Muscle of leg (tissue), 3 donors: ENCODE measurements at regions not wholly inside any gene's neighbourhood (a gene's known extent, or its start where the extent isn't known, plus 50 kb on each side); places are given as distances from the start of the nearest gene placed in this dataset.

Experiments
- DNase-seq: peaks from one replicate; pipeline ENCODE4 v3.0.0; 2013
- H3K27ac ChIP-seq: one replicate; pipeline ENCODE4 v1.5.1; 2013; ENCODE audit warnings: mild to moderate bottlenecking, low read length, control low read depth
- H3K27me3 ChIP-seq: one replicate; pipeline ENCODE4 v1.6.1; 2013; ENCODE audit warnings: low read length; ENCODE audit not compliant: control insufficient read depth, insufficient read depth
- H3K36me3 ChIP-seq: one replicate; pipeline ENCODE4 v1.6.1; 2013; ENCODE audit warnings: low read length; ENCODE audit not compliant: control insufficient read depth, insufficient read depth
- H3K4me1 ChIP-seq: one replicate; pipeline ENCODE4 v1.6.1; 2013; ENCODE audit warnings: low read length; ENCODE audit not compliant: control insufficient read depth, insufficient read depth
- H3K4me3 ChIP-seq: one replicate; pipeline ENCODE4 v1.5.1; 2013; ENCODE audit warnings: low read length, control low read depth
- H3K9me3 ChIP-seq: replicated peaks from 2 replicates; pipeline ENCODE4 v1.6.1; 2013; ENCODE audit warnings: low read depth, low read length; ENCODE audit not compliant: control insufficient read depth
- WGBS: methylation state at CpG from one replicate; pipeline ENCODE4 v1.1.5; 2013; ENCODE audit warnings: missing lambda C conversion rate; ENCODE audit not compliant: insufficient coverage; 5-methylcytosine and 5-hydroxymethylcytosine counted together

- no CpG with 5 or more reads among the region's 1 CpG for WGBS
These were observed 642.4 kb upstream of the STEAP1 start for GRCh38 chr7:89511900-89512299.

GRCh38 chr7:89514970-89515369 is 639.3 kb upstream of the STEAP1 start:
- Histone ChIP-seq H3K9me3 (no peaks in the 10 kb centered on the region), H3K27me3 (no peaks in the 10 kb centered on the region), H3K27ac (no peak overlapping the region), H3K36me3 (no peaks in the 10 kb centered on the region), H3K4me1 (no peaks in the 10 kb centered on the region), H3K4me3 (no peak overlapping the region)
- no CpG with 5 or more reads among the region's 3 CpGs for WGBS
- no peak for DNase-seq

More at GRCh38 chr7:89511900-89512299, 642.4 kb upstream of the STEAP1 start:
- no peaks in the 10 kb centered on the region for H3K9me3 ChIP-seq
- no peak overlapping the region for H3K27ac ChIP-seq
- no peaks in the 10 kb centered on the region for H3K36me3 ChIP-seq
- no peaks in the 10 kb centered on the region for H3K4me1 ChIP-seq
- no peaks in the 10 kb centered on the region for H3K27me3 ChIP-seq
- no peak overlapping the region for H3K4me3 ChIP-seq
- no peak for DNase-seq

- WGBS, result no CpG with 5 or more reads among the region's 1 CpG
- Histone ChIP-seq H3K4me1 (no peaks in the 10 kb centered on the region), H3K27me3 (no peaks in the 10 kb centered on the region), H3K4me3 (no peak overlapping the region), H3K27ac (no peak overlapping the region), H3K9me3 (no peaks in the 10 kb centered on the region), H3K36me3 (no peaks in the 10 kb centered on the region)
- no peak for DNase-seq
These were observed 636.5 kb upstream of the STEAP1 start for GRCh38 chr7:89517815-89518214.

- WGBS, result no CpG with 5 or more reads among the region's 1 CpG
- Histone ChIP-seq H3K9me3 (no peaks in the 10 kb centered on the region), H3K4me1 (no peaks in the 10 kb centered on the region), H3K27me3 (no peaks in the 10 kb centered on the region), H3K27ac (no peak overlapping the region), H3K4me3 (no peak overlapping the region), H3K36me3 (no peaks in the 10 kb centered on the region)
- no peak for DNase-seq
These were observed 604.5 kb upstream of the STEAP1 start for GRCh38 chr7:89549768-89550167.

- Histone ChIP-seq H3K9me3 (no peaks in the 10 kb centered on the region), H3K36me3 (no peaks in the 10 kb centered on the region), H3K4me3 (no peak overlapping the region), H3K27ac (no peak overlapping the region), H3K27me3 (no peaks in the 10 kb centered on the region), H3K4me1 (no peaks in the 10 kb centered on the region)
- no peak for DNase-seq
- WGBS, result no CpG with 5 or more reads among the region's 5 CpGs
These were observed 600.1 kb upstream of the STEAP1 start for GRCh38 chr7:89554209-89554608.

- H3K9me3 ChIP-seq, result no peaks in the 10 kb centered on the region
- no peaks in the 10 kb centered on the region for H3K27me3 ChIP-seq
- WGBS, result no CpG with 5 or more reads among the region's 3 CpGs
- H3K4me3 ChIP-seq, result no peak overlapping the region
- H3K4me1 ChIP-seq, result no peaks in the 10 kb centered on the region
- DNase-seq, result no peak
- H3K27ac ChIP-seq, result no peak overlapping the region
- H3K36me3 ChIP-seq, result no peaks in the 10 kb centered on the region
These were observed 594.7 kb upstream of the STEAP1 start for GRCh38 chr7:89559596-89559995.

- Histone ChIP-seq H3K4me1 (no peaks in the 10 kb centered on the region), H3K27ac (no peak overlapping the region), H3K36me3 (no peaks in the 10 kb centered on the region), H3K27me3 (no peaks in the 10 kb centered on the region), H3K9me3 (no peaks in the 10 kb centered on the region), H3K4me3 (no peak overlapping the region)
- no peak for DNase-seq
- WGBS, result no CpG with 5 or more reads among the region's 1 CpG
These were observed 590.7 kb upstream of the STEAP1 start for GRCh38 chr7:89563597-89563996.

- Histone ChIP-seq H3K4me3 (no peak overlapping the region), H3K27me3 (no peaks in the 10 kb centered on the region), H3K27ac (no peak overlapping the region), H3K4me1 (no peaks in the 10 kb centered on the region), H3K36me3 (no peaks in the 10 kb centered on the region), H3K9me3 (no peaks in the 10 kb centered on the region)
- WGBS, result no CpG with 5 or more reads among the region's 1 CpG
- DNase-seq, result no peak
These were observed 569.4 kb upstream of the STEAP1 start for GRCh38 chr7:89584896-89585295.

- Histone ChIP-seq H3K27me3 (no peaks in the 10 kb centered on the region), H3K36me3 (no peaks in the 10 kb centered on the region), H3K27ac (no peak overlapping the region), H3K9me3 (no peaks in the 10 kb centered on the region), H3K4me3 (no peak overlapping the region), H3K4me1 (no peaks in the 10 kb centered on the region)
- no CpG with 5 or more reads among the region's 5 CpGs for WGBS
- no peak for DNase-seq
These were observed 561.1 kb upstream of the STEAP1 start for GRCh38 chr7:89593125-89593524.

- Histone ChIP-seq H3K27me3 (no peaks in the 10 kb centered on the region), H3K36me3 (no peaks in the 10 kb centered on the region), H3K4me1 (no peaks in the 10 kb centered on the region), H3K27ac (no peak overlapping the region), H3K4me3 (no peak overlapping the region), H3K9me3 (no peaks in the 10 kb centered on the region)
- DNase-seq, result no peak
- no CpG with 5 or more reads among the region's 1 CpG for WGBS
These were observed 551.3 kb upstream of the STEAP1 start for GRCh38 chr7:89602984-89603383.

GRCh38 chr7:89605362-89605761 is 548.9 kb upstream of the STEAP1 start:
- no peaks in the 10 kb centered on the region for H3K4me1 ChIP-seq
- H3K9me3 ChIP-seq, result no peaks in the 10 kb centered on the region
- H3K36me3 ChIP-seq, result no peaks in the 10 kb centered on the region
- no peak for DNase-seq
- H3K27ac ChIP-seq, result no peak overlapping the region
- no peaks in the 10 kb centered on the region for H3K27me3 ChIP-seq
- no peak overlapping the region for H3K4me3 ChIP-seq
- WGBS, result 39% methylated on average over 2 of the region's 3 CpGs
